Heart left ventricle (tissue), 13 donors: ENCODE measurements at regions not wholly inside any gene's neighbourhood (a gene's known extent, or its start where the extent isn't known, plus 50 kb on each side); places are given as distances from the start of the nearest gene placed in this dataset.

Experiments used
- POLR2A ChIP-seq, 2 donors: fragments of 450-650 bp; IDR thresholded peaks; one replicate each; pipeline ENCODE4 v1.6.1; 2017; ENCODE audit warnings: antibody characterized with exemption in 2 of 2, mild to moderate bottlenecking in 2 of 2, moderate library complexity in 2 of 2
- TF ChIP-seq, protein P1 (sequence below), 12 donors: fragments of 200-600 bp; sonication (generic) in 4 of 12; IDR thresholded peaks; one replicate each; pipeline versions ENCODE4 v1.5.0 to v1.8.0; 2018 to 2022; ENCODE audit warnings: antibody characterized with exemption in 12 of 12, mild to moderate bottlenecking in 5 of 12
- donor health status: ischemic (EF 13 %, LVEDD 7.1; RV severe dilation, severe dysfunction).
- donor health status: DM: no; HTN: yes; CAD: no.
- donor health status: DM: no; HTN: no; CAD: no.
- donor health status: ischemic (EF 25% LVEDD 6.9; RV normal size, moderate dysfunction).
- donor health status: ischemic (EF 25% LVEDD 5.7; RV mildly dilated, moderate dysfunction).
- donor health status: ischemic (EF 35%, LVEDD 5.7; RV mildly dilated, moderate dysfunction).
- donor health status: nonischemic (EF 11% LVEDD 7.7; RV severe dilation, severe dysfunction).
- donor health status: DM: yes; HTN: yes; CAD: no.
- donor health status: PGD.
- donor health status: ischemic (EF 29% LVEDD 5.4; RV normal size, mild dysfunction).
- donor health status: nonischemic (EF 23%, LVEDD 6.1; RV moderate dilation, normal function).

DNA sequence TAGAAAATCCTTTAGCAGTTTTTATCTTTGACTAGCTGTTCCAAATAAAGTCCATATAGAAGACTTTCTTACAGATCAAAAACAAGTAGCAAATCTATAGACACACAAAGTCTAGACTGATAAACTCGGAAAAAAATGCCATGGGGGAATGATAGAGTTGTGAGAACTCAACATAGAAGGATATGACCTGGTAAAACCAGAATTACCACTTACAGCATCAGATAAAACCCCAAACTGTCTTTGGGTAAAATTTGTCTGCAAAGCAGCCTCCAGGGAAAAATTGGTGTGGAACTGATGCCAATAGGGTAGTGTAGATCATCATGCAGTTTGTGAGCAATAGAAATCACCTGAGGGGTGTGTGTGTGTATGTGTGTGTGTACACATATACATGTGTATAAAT lies 579.1 kb downstream of the SPOCK3 start:
- TF ChIP-seq, protein P1, sequence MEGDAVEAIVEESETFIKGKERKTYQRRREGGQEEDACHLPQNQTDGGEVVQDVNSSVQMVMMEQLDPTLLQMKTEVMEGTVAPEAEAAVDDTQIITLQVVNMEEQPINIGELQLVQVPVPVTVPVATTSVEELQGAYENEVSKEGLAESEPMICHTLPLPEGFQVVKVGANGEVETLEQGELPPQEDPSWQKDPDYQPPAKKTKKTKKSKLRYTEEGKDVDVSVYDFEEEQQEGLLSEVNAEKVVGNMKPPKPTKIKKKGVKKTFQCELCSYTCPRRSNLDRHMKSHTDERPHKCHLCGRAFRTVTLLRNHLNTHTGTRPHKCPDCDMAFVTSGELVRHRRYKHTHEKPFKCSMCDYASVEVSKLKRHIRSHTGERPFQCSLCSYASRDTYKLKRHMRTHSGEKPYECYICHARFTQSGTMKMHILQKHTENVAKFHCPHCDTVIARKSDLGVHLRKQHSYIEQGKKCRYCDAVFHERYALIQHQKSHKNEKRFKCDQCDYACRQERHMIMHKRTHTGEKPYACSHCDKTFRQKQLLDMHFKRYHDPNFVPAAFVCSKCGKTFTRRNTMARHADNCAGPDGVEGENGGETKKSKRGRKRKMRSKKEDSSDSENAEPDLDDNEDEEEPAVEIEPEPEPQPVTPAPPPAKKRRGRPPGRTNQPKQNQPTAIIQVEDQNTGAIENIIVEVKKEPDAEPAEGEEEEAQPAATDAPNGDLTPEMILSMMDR (IDR thresholded peaks at IDR 0.05), result no peak
- no peak for TF ChIP-seq POLR2A (IDR thresholded peaks at IDR 0.05)
